ENCODE measurements at regions not wholly inside any gene's neighbourhood (a gene's known extent, or its start where the extent isn't known, plus 50 kb on each side); places are given as distances from the start of the nearest gene placed in this dataset.
"Not testable (repeated sequence)": the region's sequence is repeated elsewhere in the genome, so short reads cannot be mapped to it uniquely, and the experiment has no call there.

GRCh38 chr3:139238281-139239030 lies 105.4 kb upstream of the MRPS22 start:
- no peak for DNase-seq (ENCODE audit: low spot score)

GRCh38 chr3:139239550-139239949 lies 104.3 kb upstream of the MRPS22 start:
- no peak for DNase-seq (ENCODE audit: low spot score)

- no peak for DNase-seq (ENCODE audit: low spot score)
Observed at GRCh38 chr3:139241783-139242182, 102.0 kb upstream of the MRPS22 start.

GRCh38 chr3:139243710-139244109 lies 100.1 kb upstream of the MRPS22 start:
- no peak for DNase-seq (ENCODE audit: low spot score)

- DNase-seq (ENCODE audit: low spot score): no peak
Observed at GRCh38 chr3:139248593-139249255, 95.1 kb upstream of the MRPS22 start.

GRCh38 chr3:139251529-139251928 lies 92.3 kb upstream of the MRPS22 start:
- no peak for DNase-seq (ENCODE audit: low spot score)

- DNase-seq (ENCODE audit: low spot score): no peak
Observed at GRCh38 chr3:139252719-139253118, 91.1 kb upstream of the MRPS22 start.

GRCh38 chr3:139258276-139258675 lies 85.5 kb upstream of the MRPS22 start:
- DNase-seq (ENCODE audit: low spot score): no peak

- DNase-seq (ENCODE audit: low spot score): no peak
Observed at GRCh38 chr3:139259398-139259797, 84.4 kb upstream of the MRPS22 start.

GRCh38 chr3:139260041-139260486 lies 83.8 kb upstream of the MRPS22 start:
- DNase-seq (ENCODE audit: low spot score): no peak

GRCh38 chr3:139260793-139261736 lies 82.8 kb upstream of the MRPS22 start:
- DNase-seq (ENCODE audit: low spot score): no peak

GRCh38 chr3:139261754-139262586 lies 81.8 kb upstream of the MRPS22 start:
- DNase-seq (ENCODE audit: low spot score): no peak

GRCh38 chr3:139263798-139264197 lies 80.0 kb upstream of the MRPS22 start:
- no peak for DNase-seq (ENCODE audit: low spot score)

GRCh38 chr3:139264375-139264774 lies 79.4 kb upstream of the MRPS22 start:
- DNase-seq (ENCODE audit: low spot score): no peak

- DNase-seq (ENCODE audit: low spot score): no peak
Observed at GRCh38 chr3:139265131-139266016, 78.4 kb upstream of the MRPS22 start.

GRCh38 chr3:139267300-139268246 lies 76.2 kb upstream of the MRPS22 start:
- no peak for DNase-seq (ENCODE audit: low spot score)

GRCh38 chr3:139269984-139270383 lies 73.8 kb upstream of the MRPS22 start:
- no peak for DNase-seq (ENCODE audit: low spot score)

- not testable (repeated sequence) for DNase-seq (ENCODE audit: low spot score)
Observed at GRCh38 chr3:139270652-139271051, 73.2 kb upstream of the MRPS22 start.

GRCh38 chr3:139280027-139280671 lies 63.7 kb upstream of the MRPS22 start:
- DNase-seq (ENCODE audit: low spot score): no peak

All from A172 (cell line).